Activated T-cell treated with anti-CD3 and anti-CD28 coated beads, Interleukin-2, amount 50 U/mL, for 24 hours (primary cell): ENCODE measurements at regions not wholly inside any gene's neighbourhood (a gene's known extent, or its start where the extent isn't known, plus 50 kb on each side); places are given as distances from the start of the nearest gene placed in this dataset.

ENCODE experiments used
- DNase-seq: peaks from one replicate; pipeline ENCODE4 v3.0.0-alpha.2; 2020
- H3K27ac Mint-ChIP-seq: 2 replicates; pipeline ENCODE4 v1.8.0; 2020; ENCODE audit warnings: mild to moderate bottlenecking, mixed read lengths
- H3K27me3 Mint-ChIP-seq: 2 replicates; pipeline ENCODE4 v1.8.0; 2020; ENCODE audit warnings: mixed read lengths
- H3K36me3 Mint-ChIP-seq: 2 replicates; pipeline ENCODE4 v1.8.0; 2020; ENCODE audit warnings: low read depth, mixed read lengths
- H3K4me1 Mint-ChIP-seq: 2 replicates; pipeline ENCODE4 v1.8.0; 2020; ENCODE audit warnings: low read depth, mixed read lengths
- H3K4me3 Mint-ChIP-seq: 2 replicates; pipeline ENCODE4 v1.8.0; 2020; ENCODE audit warnings: mild to moderate bottlenecking, moderate library complexity, mixed read lengths
- H3K9me3 Mint-ChIP-seq: 2 replicates; pipeline ENCODE4 v1.8.0; 2020; ENCODE audit warnings: mixed read lengths

- no peak overlapping the region for H3K27ac Mint-ChIP-seq
- H3K36me3 Mint-ChIP-seq = no peaks in the 10 kb centered on the region
- DNase-seq = no peak
- H3K9me3 Mint-ChIP-seq = peaks cover 3% of the 10 kb centered on the region
- H3K27me3 Mint-ChIP-seq = no peaks in the 10 kb centered on the region
- no peaks in the 10 kb centered on the region for H3K4me1 Mint-ChIP-seq
- no peak overlapping the region for H3K4me3 Mint-ChIP-seq
Observed at GRCh38 chr7:69395061-69395714, 203.1 kb upstream of the AUTS2 start.

DNA sequence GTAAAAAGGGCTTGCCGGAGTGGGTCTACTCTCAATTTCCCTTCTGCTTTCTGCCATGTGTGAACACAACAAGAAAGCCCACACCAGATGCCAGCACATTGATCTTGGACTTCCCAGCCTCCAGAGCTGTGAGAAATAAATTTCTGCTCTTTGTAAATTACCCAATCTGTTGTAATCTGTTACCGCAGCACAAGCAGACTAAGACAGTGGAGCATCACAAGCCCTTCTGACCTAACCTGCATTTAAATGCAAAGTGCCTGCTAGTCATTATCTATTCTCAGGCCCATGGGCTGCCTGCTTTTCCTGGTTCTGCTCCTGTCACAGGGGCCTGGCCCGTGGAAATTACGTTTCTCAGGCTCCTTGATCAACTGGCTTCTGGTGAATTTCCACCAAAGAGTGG, 199.3 kb upstream of the AUTS2 start:
- no peaks in the 10 kb centered on the region for H3K4me1 Mint-ChIP-seq

GRCh38 chr7:69399401-69399800, 198.9 kb upstream of the AUTS2 start:
- no peak for DNase-seq
- H3K27ac Mint-ChIP-seq = no peak overlapping the region
- no peak overlapping the region for H3K4me3 Mint-ChIP-seq
- no peaks in the 10 kb centered on the region for H3K4me1 Mint-ChIP-seq
- peaks cover 3% of the 10 kb centered on the region for H3K9me3 Mint-ChIP-seq
- H3K27me3 Mint-ChIP-seq = no peaks in the 10 kb centered on the region
- H3K36me3 Mint-ChIP-seq = no peaks in the 10 kb centered on the region

More for the DNA sequence above, 199.3 kb upstream of the AUTS2 start:
- Mint-ChIP-seq H3K9me3 (peaks cover 3% of the 10 kb centered on the region), H3K27ac (no peak overlapping the region), H3K27me3 (no peaks in the 10 kb centered on the region), H3K4me3 (no peak overlapping the region), H3K36me3 (no peaks in the 10 kb centered on the region)
- DNase-seq = no peak

GRCh38 chr7:69402696-69403095, 195.6 kb upstream of the AUTS2 start:
- Mint-ChIP-seq H3K36me3 (no peaks in the 10 kb centered on the region), H3K9me3 (peaks cover 3% of the 10 kb centered on the region), H3K4me3 (no peak overlapping the region), H3K27me3 (no peaks in the 10 kb centered on the region), H3K27ac (no peak overlapping the region), H3K4me1 (no peaks in the 10 kb centered on the region)
- DNase-seq = no peak

DNA sequence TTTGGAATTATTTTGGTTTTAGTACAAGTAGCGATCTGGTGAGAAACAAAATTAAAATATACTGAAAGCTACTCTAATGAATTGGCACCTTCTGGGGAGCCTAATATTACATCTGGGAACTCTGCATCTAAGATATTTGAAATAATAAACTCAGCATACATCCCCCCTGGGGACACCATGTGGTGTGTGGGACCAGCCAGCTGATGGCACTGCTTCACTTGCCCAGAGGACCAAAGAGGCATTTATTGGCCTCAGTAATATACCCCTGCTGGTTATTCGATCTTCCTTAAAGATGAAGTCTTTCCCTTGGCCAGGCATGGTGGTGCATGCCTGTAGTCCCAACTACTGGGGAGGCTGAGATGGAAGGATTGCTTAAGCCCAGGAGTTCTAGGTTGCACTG, 195.1 kb upstream of the AUTS2 start:
- Mint-ChIP-seq H3K27me3 (no peaks in the 10 kb centered on the region), H3K4me3 (no peak overlapping the region), H3K9me3 (peaks cover 3% of the 10 kb centered on the region), H3K4me1 (no peaks in the 10 kb centered on the region), H3K27ac (no peak overlapping the region), H3K36me3 (no peaks in the 10 kb centered on the region)
- DNase-seq = no peak

DNA sequence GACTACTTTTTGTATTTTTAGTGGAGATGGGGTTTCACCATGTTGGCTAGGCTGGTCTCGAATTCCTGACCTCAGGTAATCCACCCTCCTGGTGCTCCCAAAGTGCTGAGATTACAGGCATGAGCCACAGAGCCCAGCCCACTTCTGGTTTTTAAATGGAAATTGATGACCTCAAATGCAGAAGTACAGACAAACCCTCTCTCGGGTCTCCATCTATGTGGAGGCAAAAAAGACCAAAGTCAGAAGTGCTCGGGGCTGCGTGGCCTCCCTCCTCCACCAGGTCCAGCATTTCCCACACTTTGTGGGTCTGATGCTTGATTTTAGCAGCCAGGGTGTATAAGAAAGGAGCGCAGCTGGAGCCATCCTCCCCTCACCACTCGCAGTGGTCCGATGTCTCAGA, 187.3 kb upstream of the AUTS2 start:
- Mint-ChIP-seq H3K27me3 (no peaks in the 10 kb centered on the region), H3K4me1 (peaks cover 5% of the 10 kb centered on the region), H3K27ac (no peak overlapping the region), H3K9me3 (peaks cover 12% of the 10 kb centered on the region), H3K36me3 (no peaks in the 10 kb centered on the region), H3K4me3 (no peak overlapping the region)
- DNase-seq = no peak

DNA sequence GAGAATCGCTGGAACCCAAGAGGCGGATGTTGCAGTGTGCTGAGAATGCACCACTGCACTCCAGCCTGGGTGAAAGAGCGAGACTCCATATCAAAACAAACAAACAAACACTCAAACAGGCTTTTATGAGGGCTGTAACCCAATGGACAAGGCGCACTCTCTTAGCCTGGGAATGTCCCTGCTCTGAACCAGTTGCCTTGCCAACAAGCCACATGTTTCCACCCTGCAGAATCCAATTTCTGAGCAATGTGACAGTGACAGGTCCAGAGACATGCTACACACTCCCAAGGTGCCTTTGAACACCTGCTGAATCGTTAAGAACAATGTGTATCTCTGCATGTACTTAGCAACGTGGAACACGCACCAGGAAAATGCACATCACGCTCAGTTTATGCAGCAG, 186.8 kb upstream of the AUTS2 start:
- no peak for DNase-seq
- Mint-ChIP-seq H3K9me3 (peaks cover 12% of the 10 kb centered on the region), H3K27ac (no peak overlapping the region), H3K27me3 (no peaks in the 10 kb centered on the region), H3K36me3 (no peaks in the 10 kb centered on the region), H3K4me1 (peaks cover 5% of the 10 kb centered on the region), H3K4me3 (no peak overlapping the region)

- Mint-ChIP-seq H3K36me3 (no peaks in the 10 kb centered on the region), H3K27ac (no peak overlapping the region), H3K4me1 (peaks cover 5% of the 10 kb centered on the region), H3K4me3 (no peak overlapping the region), H3K9me3 (peaks cover 9% of the 10 kb centered on the region), H3K27me3 (no peaks in the 10 kb centered on the region)
- no peak for DNase-seq
Observed at GRCh38 chr7:69412331-69413146, 185.7 kb upstream of the AUTS2 start.

GRCh38 chr7:69414555-69414954, 183.7 kb upstream of the AUTS2 start:
- H3K36me3 Mint-ChIP-seq = no peaks in the 10 kb centered on the region
- no peaks in the 10 kb centered on the region for H3K27me3 Mint-ChIP-seq
- H3K4me3 Mint-ChIP-seq = no peak overlapping the region
- no peak for DNase-seq
- peaks cover 15% of the 10 kb centered on the region for H3K9me3 Mint-ChIP-seq
- H3K4me1 Mint-ChIP-seq = peaks cover 5% of the 10 kb centered on the region
- H3K27ac Mint-ChIP-seq = no peak overlapping the region

DNA sequence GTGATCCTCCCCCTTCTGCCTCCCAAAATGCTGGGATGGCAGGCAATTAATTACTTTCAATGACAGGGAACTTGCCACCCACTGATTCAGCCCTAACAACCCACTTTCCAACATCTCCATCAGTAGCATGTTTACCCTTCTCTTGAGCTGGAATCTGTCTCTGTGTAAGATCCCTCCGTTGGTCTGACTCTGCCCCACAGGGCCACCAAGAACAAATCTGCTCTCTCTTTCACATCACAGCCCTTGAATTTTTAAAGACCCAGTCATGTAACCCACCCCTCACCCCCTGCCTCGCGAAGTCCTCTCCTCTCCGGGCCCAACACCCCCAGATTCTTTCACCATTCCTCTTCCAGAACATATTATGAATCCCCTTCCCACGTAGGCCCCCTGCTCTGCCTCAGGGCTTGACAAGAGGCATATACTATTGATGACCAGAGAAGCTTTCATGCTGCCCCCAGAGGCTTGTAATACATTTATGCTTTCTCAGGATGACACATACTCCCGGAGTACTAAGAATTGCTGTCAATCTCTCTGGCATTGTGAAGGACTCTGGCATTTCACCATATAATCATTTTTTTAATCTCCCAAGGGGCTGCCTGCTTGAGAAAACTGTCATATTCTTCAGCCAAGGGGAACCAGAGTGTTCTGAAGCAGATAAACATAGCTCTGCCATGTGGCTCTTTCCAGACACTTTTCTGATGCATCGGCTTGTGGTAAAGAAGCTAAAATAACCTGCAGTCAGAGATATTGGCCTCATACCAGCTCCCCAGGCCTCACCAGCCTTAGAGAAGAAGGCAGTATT, 179.2 kb upstream of the AUTS2 start:
- no peaks in the 10 kb centered on the region for H3K36me3 Mint-ChIP-seq
- no peak overlapping the region for H3K4me3 Mint-ChIP-seq
- H3K9me3 Mint-ChIP-seq = peaks cover 14% of the 10 kb centered on the region
- H3K27me3 Mint-ChIP-seq = no peaks in the 10 kb centered on the region
- no peak overlapping the region for H3K27ac Mint-ChIP-seq
- H3K4me1 Mint-ChIP-seq = no peaks in the 10 kb centered on the region
- DNase-seq = no peak

- H3K4me1 Mint-ChIP-seq = no peaks in the 10 kb centered on the region
- no peak overlapping the region for H3K27ac Mint-ChIP-seq
- H3K36me3 Mint-ChIP-seq = no peaks in the 10 kb centered on the region
- H3K27me3 Mint-ChIP-seq = no peaks in the 10 kb centered on the region
- no peak for DNase-seq
- H3K4me3 Mint-ChIP-seq = no peak overlapping the region
- peaks cover 8% of the 10 kb centered on the region for H3K9me3 Mint-ChIP-seq
Observed at GRCh38 chr7:69419934-69420333, 178.3 kb upstream of the AUTS2 start.

DNA sequence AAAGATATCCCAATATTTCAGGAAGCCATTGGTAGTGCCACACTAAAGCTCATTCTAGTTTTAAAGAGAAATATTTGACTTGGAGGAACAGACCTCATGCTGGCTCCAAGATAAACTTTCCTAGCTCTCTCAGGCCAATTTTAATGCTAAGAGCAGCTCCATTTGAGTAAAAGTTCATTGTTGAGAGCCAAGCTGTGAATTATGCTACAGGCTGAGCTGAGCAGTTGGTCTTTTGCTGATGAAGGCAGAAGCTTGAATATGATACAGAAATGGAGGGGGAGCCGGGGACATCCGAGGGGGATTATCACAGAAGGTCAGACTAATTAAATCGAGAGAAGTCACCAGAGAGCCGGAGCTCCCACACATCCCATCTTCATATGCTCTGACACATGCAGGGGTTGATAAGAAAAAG, 175.7 kb upstream of the AUTS2 start:
- Mint-ChIP-seq H3K4me3 (no peak overlapping the region), H3K27me3 (no peaks in the 10 kb centered on the region), H3K36me3 (no peaks in the 10 kb centered on the region), H3K27ac (no peak overlapping the region), H3K4me1 (no peaks in the 10 kb centered on the region), H3K9me3 (peaks cover 6% of the 10 kb centered on the region)
- DNase-seq = no peak

DNA sequence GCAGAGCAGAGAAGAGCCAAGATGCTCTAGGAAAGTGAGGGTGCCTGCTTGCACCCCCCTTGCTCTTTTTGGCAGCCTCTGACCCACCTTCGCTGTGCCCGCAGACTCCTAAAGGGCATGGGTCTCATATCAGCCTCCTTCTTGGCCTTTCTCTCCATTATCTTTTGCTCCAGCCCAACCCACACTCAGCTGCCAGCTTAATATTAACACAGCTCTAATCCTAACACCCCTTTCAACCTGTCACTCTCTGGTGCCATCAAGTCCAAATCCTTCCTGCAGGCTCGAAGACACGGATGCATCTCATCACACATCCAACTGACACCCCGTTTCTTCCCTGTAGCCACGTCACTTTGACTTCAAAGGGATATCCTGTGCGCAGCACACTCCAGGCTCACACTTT, 171.6 kb upstream of the AUTS2 start:
- H3K27me3 Mint-ChIP-seq = peaks cover 30% of the 10 kb centered on the region
- peaks cover 3% of the 10 kb centered on the region for H3K9me3 Mint-ChIP-seq
- H3K36me3 Mint-ChIP-seq = no peaks in the 10 kb centered on the region
- H3K4me1 Mint-ChIP-seq = no peaks in the 10 kb centered on the region
- no peak overlapping the region for H3K4me3 Mint-ChIP-seq
- no peak for DNase-seq
- H3K27ac Mint-ChIP-seq = no peak overlapping the region

DNA sequence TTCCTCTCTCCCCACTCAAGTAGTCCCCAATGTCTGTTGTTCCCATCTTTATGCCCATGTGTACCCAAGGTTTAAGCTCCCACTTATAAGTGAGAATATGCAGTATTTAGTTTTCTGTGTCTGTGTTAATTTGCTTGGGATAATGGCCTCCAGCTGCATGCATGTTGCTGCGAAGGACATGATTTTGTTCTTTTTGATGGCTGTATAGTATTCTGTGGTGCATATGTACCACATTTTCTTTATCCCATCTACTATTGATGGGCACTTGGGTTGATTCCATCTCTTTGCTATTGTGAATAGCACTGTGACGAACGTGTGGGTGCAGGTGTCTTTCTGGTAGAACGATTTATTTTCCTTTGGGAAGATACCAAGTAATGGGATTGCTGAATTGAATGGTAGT, 170.2 kb upstream of the AUTS2 start:
- Mint-ChIP-seq H3K4me1 (no peaks in the 10 kb centered on the region), H3K27ac (no peak overlapping the region), H3K4me3 (no peak overlapping the region), H3K9me3 (peaks cover 3% of the 10 kb centered on the region), H3K27me3 (peaks cover 37% of the 10 kb centered on the region), H3K36me3 (no peaks in the 10 kb centered on the region)
- DNase-seq = no peak

GRCh38 chr7:69429911-69430383, 168.3 kb upstream of the AUTS2 start:
- Mint-ChIP-seq H3K4me3 (no peak overlapping the region), H3K27me3 (peaks cover 37% of the 10 kb centered on the region), H3K4me1 (no peaks in the 10 kb centered on the region), H3K9me3 (peaks cover 6% of the 10 kb centered on the region), H3K36me3 (no peaks in the 10 kb centered on the region), H3K27ac (no peak overlapping the region)
- no peak for DNase-seq
